Central memory CD8-positive, alpha-beta T cell (primary cell): ENCODE measurements at regions not wholly inside any gene's neighbourhood (a gene's known extent, or its start where the extent isn't known, plus 50 kb on each side); places are given as distances from the start of the nearest gene placed in this dataset.

Source experiments
- ATAC-seq: fragments of 150-1000 bp; cut with Tn5 transposase; replicated peaks from 2 replicates; pipeline ENCODE4 v1.10.0; 2022; ENCODE audit warnings: mild to moderate bottlenecking, moderate FRiP score, moderate number of reproducible peaks; ENCODE audit not compliant: poor library complexity, severe bottlenecking; ENCODE audit errors: extremely low read depth
- DNase-seq, 2 donors: peaks; one replicate each; pipeline ENCODE4 v3.0.0; 2021; ENCODE audit warnings: low spot score in 2 of 2
- H3K27ac Mint-ChIP-seq: one replicate; pipeline ENCODE4 v1.8.0; 2022; ENCODE audit warnings: low read depth, mild to moderate bottlenecking, moderate library complexity, mixed read lengths
- H3K27me3 Mint-ChIP-seq: one replicate; pipeline ENCODE4 v1.8.0; 2022; ENCODE audit warnings: mixed read lengths
- H3K36me3 Mint-ChIP-seq: one replicate; pipeline ENCODE4 v1.8.0; 2022; ENCODE audit warnings: mild to moderate bottlenecking, moderate library complexity, mixed read lengths; ENCODE audit not compliant: insufficient read depth
- H3K4me1 Mint-ChIP-seq: one replicate; pipeline ENCODE4 v1.8.0; 2022; ENCODE audit warnings: mixed read lengths
- H3K4me3 Mint-ChIP-seq: one replicate; pipeline ENCODE4 v1.8.0; 2022; ENCODE audit warnings: mild to moderate bottlenecking, moderate library complexity, mixed read lengths
- H3K9me3 Mint-ChIP-seq: one replicate; pipeline ENCODE4 v1.8.0; 2022; ENCODE audit warnings: mixed read lengths

DNA sequence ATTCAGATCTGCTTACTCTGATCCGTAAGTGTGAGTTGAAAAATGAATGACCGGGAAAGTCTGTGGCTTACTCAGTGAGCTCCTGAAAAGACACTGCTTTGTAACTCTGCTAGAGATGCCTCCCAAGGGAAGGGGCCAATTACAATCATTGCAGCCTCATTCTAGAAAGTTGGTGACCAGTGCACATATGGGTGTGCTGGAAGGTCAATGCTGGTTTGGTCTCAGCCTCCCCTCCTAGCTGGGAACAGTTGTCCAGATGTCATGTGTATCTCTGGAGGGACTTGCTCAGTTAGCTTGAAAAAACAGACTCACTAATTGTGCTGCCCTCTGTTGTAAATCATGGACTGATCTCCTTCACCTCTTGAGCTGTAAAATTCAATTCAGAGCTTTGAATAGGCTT is 405.0 kb downstream of the ADRA2A start:
- Mint-ChIP-seq H3K4me1 (no peaks in the 10 kb centered on the region), H3K4me3 (no peak overlapping the region), H3K27ac (no peak overlapping the region), H3K9me3 (no peaks in the 10 kb centered on the region), H3K27me3 (peaks cover 8% of the 10 kb centered on the region), H3K36me3 (no peaks in the 10 kb centered on the region)
- no peak for DNase-seq
- ATAC-seq = no peak

- no peak overlapping the region for H3K4me3 Mint-ChIP-seq
- ATAC-seq = no peak
Measured at GRCh38 chr10:111482621-111483216, 405.9 kb downstream of the ADRA2A start.

GRCh38 chr10:111485767-111486166 is 408.9 kb downstream of the ADRA2A start:
- Mint-ChIP-seq H3K4me1 (no peaks in the 10 kb centered on the region), H3K9me3 (peaks cover 11% of the 10 kb centered on the region), H3K27ac (no peak overlapping the region), H3K36me3 (no peaks in the 10 kb centered on the region), H3K27me3 (peaks cover 3% of the 10 kb centered on the region), H3K4me3 (no peak overlapping the region)
- DNase-seq (no peak), ATAC-seq (no peak)

More at GRCh38 chr10:111482621-111483216, 405.9 kb downstream of the ADRA2A start:
- H3K27ac Mint-ChIP-seq = no peak overlapping the region
- DNase-seq = no peak
- no peaks in the 10 kb centered on the region for H3K4me1 Mint-ChIP-seq
- no peaks in the 10 kb centered on the region for H3K9me3 Mint-ChIP-seq
- peaks cover 8% of the 10 kb centered on the region for H3K27me3 Mint-ChIP-seq
- no peaks in the 10 kb centered on the region for H3K36me3 Mint-ChIP-seq

DNA sequence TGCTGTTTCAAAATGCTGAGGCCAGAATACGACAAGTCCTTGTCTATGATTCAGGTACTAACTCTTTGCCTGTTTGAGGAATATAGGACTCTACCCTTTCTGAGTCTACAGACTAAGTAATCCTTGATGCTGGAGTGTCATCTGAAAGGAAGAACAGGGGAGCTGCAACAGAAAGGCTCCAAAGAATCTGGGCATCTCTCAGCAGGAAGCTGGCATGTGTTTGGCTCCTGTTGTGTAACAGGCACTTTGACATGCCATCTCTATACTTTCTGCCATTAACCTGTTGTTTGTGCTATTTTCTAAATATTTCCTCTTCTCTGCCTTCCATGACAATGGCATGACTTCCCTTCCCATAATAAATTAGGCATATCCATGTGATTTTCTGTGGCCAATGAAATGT is 409.5 kb downstream of the ADRA2A start:
- no peak overlapping the region for H3K27ac Mint-ChIP-seq
- H3K4me3 Mint-ChIP-seq = no peak overlapping the region

DNA sequence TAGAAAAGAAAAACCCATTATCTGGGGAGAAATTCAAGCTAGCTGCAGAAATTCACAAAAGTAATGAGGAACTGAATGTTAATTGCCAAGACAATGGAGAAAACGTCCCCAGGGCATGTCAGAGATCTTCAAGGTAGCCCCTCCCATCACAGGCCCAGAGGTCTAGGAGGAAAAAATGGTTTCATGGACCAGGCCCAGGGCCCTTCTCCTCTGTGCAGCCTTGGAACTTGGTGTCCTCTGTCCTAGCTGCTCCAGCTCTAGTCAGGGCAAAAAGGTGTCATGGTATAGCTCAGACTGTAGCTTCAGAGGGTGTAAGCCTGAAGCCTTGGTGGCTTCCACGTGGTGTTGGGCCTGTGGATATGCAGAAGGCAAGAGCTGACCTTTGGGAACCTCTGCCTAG is 411.8 kb downstream of the ADRA2A start:
- H3K4me1 Mint-ChIP-seq = no peaks in the 10 kb centered on the region
- H3K27ac Mint-ChIP-seq = no peak overlapping the region
- ATAC-seq (no peak), DNase-seq (no peak)
- no peak overlapping the region for H3K4me3 Mint-ChIP-seq
- no peaks in the 10 kb centered on the region for H3K36me3 Mint-ChIP-seq
- peaks cover 24% of the 10 kb centered on the region for H3K9me3 Mint-ChIP-seq
- no peaks in the 10 kb centered on the region for H3K27me3 Mint-ChIP-seq

More for the DNA sequence above, 409.5 kb downstream of the ADRA2A start:
- Mint-ChIP-seq H3K9me3 (peaks cover 16% of the 10 kb centered on the region), H3K36me3 (no peaks in the 10 kb centered on the region), H3K4me1 (no peaks in the 10 kb centered on the region), H3K27me3 (no peaks in the 10 kb centered on the region)
- DNase-seq (no peak), ATAC-seq (no peak)

DNA sequence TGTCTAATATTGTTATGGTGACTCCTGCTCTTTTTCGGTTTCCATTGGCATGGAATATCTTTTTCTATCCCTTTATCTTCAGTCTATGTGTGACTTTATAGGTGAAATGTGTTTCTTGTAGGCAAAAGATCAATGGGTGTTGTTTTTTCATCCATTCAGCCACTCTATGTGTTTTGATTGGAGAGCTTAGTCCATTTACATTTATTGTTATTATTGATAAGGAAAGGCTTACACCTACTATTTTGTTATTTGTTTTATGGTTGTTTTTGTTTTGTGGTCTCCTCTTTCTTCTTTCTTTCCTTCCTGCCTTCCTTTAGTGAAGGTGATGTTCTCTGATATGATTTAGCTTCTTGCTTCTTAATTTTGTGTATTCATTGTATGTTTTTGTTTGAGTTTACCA is 414.3 kb downstream of the ADRA2A start:
- H3K27ac Mint-ChIP-seq = no peak overlapping the region
- H3K36me3 Mint-ChIP-seq = no peaks in the 10 kb centered on the region
- peaks cover 24% of the 10 kb centered on the region for H3K9me3 Mint-ChIP-seq
- DNase-seq (no peak), ATAC-seq (no peak)
- no peaks in the 10 kb centered on the region for H3K4me1 Mint-ChIP-seq
- no peak overlapping the region for H3K4me3 Mint-ChIP-seq
- H3K27me3 Mint-ChIP-seq = peaks cover 22% of the 10 kb centered on the region

GRCh38 chr10:111493024-111493625 is 416.3 kb downstream of the ADRA2A start:
- H3K9me3 Mint-ChIP-seq = peaks cover 24% of the 10 kb centered on the region
- no peaks in the 10 kb centered on the region for H3K4me1 Mint-ChIP-seq
- peaks cover 40% of the 10 kb centered on the region for H3K27me3 Mint-ChIP-seq
- no peak overlapping the region for H3K27ac Mint-ChIP-seq
- ATAC-seq (no peak), DNase-seq (no peak)
- H3K36me3 Mint-ChIP-seq = no peaks in the 10 kb centered on the region
- no peak overlapping the region for H3K4me3 Mint-ChIP-seq

DNA sequence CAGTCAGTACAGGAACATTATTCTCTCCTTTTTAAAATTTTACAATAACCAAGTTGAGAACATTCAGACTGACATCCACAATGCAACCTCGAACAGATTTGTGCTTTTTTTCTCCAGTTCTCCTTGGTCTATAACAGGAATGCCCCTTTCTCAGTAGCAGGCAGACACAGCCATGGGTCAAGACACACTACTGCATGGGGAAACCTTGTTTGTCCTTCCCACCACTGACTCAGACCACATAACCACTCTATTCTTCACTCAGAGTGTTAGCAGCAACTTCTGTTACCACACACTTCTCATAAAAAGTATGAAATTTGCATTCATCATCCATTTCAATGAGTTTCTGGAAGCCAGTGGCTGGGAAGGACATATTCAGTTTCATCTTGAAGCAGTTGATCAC is 421.7 kb downstream of the ADRA2A start:
- Mint-ChIP-seq H3K27me3 (peaks cover 56% of the 10 kb centered on the region), H3K4me1 (no peaks in the 10 kb centered on the region), H3K9me3 (no peaks in the 10 kb centered on the region), H3K27ac (no peak overlapping the region), H3K4me3 (no peak overlapping the region), H3K36me3 (no peaks in the 10 kb centered on the region)
- DNase-seq (no peak), ATAC-seq (no peak)

DNA sequence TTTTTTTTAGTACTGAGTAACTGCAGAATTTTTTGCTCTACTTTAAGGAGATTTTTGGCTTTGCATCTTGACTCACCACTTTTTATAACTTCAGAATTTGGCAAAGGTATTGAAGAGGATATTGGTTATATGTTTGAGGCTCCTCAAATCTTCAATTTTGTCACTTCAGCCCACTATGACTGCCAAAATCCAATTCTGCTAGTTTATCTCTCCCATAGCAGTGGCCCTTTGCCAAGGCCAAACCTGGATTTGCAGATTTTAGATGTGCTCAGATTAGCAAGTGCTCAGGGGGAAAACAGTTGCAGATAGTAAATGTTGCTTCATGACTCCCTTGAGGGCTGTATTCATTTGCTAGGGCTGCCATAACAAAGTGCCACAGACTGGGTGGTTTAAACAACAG is 427.5 kb downstream of the ADRA2A start:
- Mint-ChIP-seq H3K36me3 (no peaks in the 10 kb centered on the region), H3K27ac (no peak overlapping the region), H3K4me3 (no peak overlapping the region), H3K27me3 (peaks cover 11% of the 10 kb centered on the region), H3K4me1 (no peaks in the 10 kb centered on the region), H3K9me3 (no peaks in the 10 kb centered on the region)
- ATAC-seq (no peak), DNase-seq (no peak)

DNA sequence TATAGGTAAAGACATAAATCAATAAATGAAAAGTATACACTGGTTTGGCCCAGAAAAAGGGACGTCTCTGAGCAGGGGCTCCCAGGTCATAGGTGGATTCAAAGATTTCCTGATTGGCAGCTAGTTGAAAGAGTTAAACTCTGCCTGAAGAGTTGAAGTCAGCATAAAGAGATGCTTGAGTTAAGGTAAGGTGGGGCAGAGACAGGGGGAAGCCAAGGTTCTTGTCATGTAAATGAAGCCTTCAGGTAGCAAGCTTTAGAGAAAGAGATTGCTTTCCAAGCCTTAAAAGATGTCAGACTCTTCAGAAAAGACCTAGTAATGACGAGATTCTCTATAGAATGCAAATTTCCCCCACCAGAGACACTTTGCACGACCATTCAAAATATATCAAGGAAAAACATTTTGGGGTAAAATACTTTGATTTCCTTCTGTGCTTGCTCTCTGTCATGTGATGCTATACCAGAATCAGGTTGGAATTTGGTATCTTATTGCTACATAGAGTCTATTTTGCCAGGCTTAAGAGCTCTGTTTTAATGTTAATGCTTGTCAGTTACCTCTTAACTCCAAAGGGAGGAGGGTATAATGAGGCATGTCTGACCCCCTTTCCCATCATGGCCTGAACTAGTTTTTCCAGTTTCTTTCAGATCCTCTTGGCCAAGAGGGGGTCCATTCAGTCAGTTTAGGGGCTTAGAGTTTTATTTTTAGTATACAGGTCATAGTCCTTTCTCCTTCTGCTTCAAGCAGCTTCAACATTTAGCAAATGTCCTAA is 429.6 kb downstream of the ADRA2A start:
- no peak for ATAC-seq
- Mint-ChIP-seq H3K27ac (no peak overlapping the region), H3K36me3 (no peaks in the 10 kb centered on the region), H3K9me3 (no peaks in the 10 kb centered on the region), H3K27me3 (peaks cover 20% of the 10 kb centered on the region), H3K4me3 (no peak overlapping the region), H3K4me1 (no peaks in the 10 kb centered on the region)
- DNase-seq = no peak

DNA sequence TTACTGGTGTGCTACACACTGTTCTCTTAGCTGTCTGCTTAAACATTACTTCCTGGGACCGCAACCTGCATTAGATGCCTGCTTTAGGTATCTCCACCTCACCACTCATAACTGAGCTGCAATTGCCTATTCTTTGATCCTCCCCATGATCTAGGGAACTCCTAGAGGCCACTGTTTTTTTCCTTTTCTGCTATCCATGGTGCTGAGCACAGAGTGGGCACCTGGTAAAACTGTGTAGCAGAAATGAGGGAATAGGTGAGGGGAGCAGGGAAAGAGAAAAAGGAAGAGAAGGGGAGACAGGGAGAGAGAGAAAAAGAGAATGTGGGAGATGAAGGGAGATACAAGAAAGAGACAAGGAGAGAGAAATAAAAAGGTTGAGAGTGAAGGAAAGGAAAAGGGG is 434.9 kb downstream of the ADRA2A start:
- Mint-ChIP-seq H3K9me3 (no peaks in the 10 kb centered on the region), H3K27ac (no peak overlapping the region), H3K36me3 (no peaks in the 10 kb centered on the region), H3K4me1 (no peaks in the 10 kb centered on the region), H3K27me3 (peaks cover 29% of the 10 kb centered on the region), H3K4me3 (no peak overlapping the region)
- no peak for ATAC-seq
- DNase-seq = no peak

- Mint-ChIP-seq H3K36me3 (peaks cover 2% of the 10 kb centered on the region), H3K27me3 (peaks cover 25% of the 10 kb centered on the region)
- no peak for ATAC-seq
Measured at GRCh38 chr10:111515264-111515663, 438.4 kb downstream of the ADRA2A start.

GRCh38 chr10:111515706-111516105 is 438.9 kb downstream of the ADRA2A start:
- H3K4me1 Mint-ChIP-seq = no peaks in the 10 kb centered on the region
- H3K27ac Mint-ChIP-seq = no peak overlapping the region
- no peak for ATAC-seq

More at GRCh38 chr10:111515264-111515663, 438.4 kb downstream of the ADRA2A start:
- DNase-seq = no peak
- no peaks in the 10 kb centered on the region for H3K9me3 Mint-ChIP-seq
- H3K27ac Mint-ChIP-seq = no peak overlapping the region
- H3K4me1 Mint-ChIP-seq = no peaks in the 10 kb centered on the region
- no peak overlapping the region for H3K4me3 Mint-ChIP-seq

More at GRCh38 chr10:111515706-111516105, 438.9 kb downstream of the ADRA2A start:
- no peak for DNase-seq
- Mint-ChIP-seq H3K9me3 (no peaks in the 10 kb centered on the region), H3K36me3 (peaks cover 2% of the 10 kb centered on the region), H3K4me3 (no peak overlapping the region), H3K27me3 (peaks cover 20% of the 10 kb centered on the region)
